HepG2 (cell line): ENCODE measurements at regions not wholly inside any gene's neighbourhood (a gene's known extent, or its start where the extent isn't known, plus 50 kb on each side); places are given as distances from the start of the nearest gene placed in this dataset.

Source experiments
- ATAC-seq: fragments of 200-7000 bp; cut with Tn5 transposase; 3 replicates; pipeline ENCODE4 v1.9.1; 2020; ENCODE audit warnings: mild to moderate bottlenecking, moderate library complexity
- BruUV-seq: library from RNA; stranded (reverse); fragments of 400-500 nt; replicated peaks from 2 replicates; lab custom pipeline; 2021; lab: Mats Ljungman, UMichigan
- CTCF ChIA-PET: fragments of 300-600 bp; formaldehyde crosslinking; extraction: SDS; loops from one replicate; lab custom pipeline; 2021; ENCODE audit warnings: low total read pairs, inconsistent platforms, low intra/inter-chr PET ratio; lab: Yijun Ruan, JAX
- POLR2A ChIA-PET: fragments of 350-600 bp; sonication (Branson Sonifier 250); formaldehyde crosslinking; loops from one replicate; lab custom pipeline; 2020; ENCODE audit warnings: antibody characterized with exemption, inconsistent platforms; lab: Yijun Ruan, JAX
- DNase-seq: peaks from one replicate; pipeline ENCODE4 v3.0.0-alpha.2; 2015; ENCODE audit warnings: low spot score
- FAIRE-seq: peaks from 3 replicates; lab custom pipeline; 2011; peaks lifted over from hg19 to GRCh38; lab: Jason Lieb, UNC
- H2AFZ ChIP-seq: one replicate; pipeline ENCODE4 v1.6.1; 2011; ENCODE audit warnings: low read length, inconsistent platforms
- H3K27ac ChIP-seq: fragments of 300-600 bp; 3 replicates; pipeline ENCODE4 v1.8.0; 2011; ENCODE audit warnings: mixed run types, mild to moderate bottlenecking, mixed read lengths, low read length, inconsistent platforms; ENCODE audit not compliant: insufficient read depth; ENCODE audit errors: extremely low read length
- H3K27me3 ChIP-seq, 2 experiments: fragments of 200-600 bp in 1 of 2; 2 replicates in 1 of 2; 3 replicates in 1 of 2; pipeline versions ENCODE4 v1.6.0 to v1.8.0; 2011; ENCODE audit warnings: low read length in 2 of 2, mild to moderate bottlenecking in 2 of 2, moderate library complexity in 2 of 2, inconsistent platforms in 1 of 2; ENCODE audit not compliant: insufficient read depth in 2 of 2, control insufficient read depth in 1 of 2
- H3K36me3 ChIP-seq, 2 experiments: fragments of 200-600 bp in 1 of 2; replicated peaks in 1 of 2; 2 replicates in 1 of 2; 3 replicates in 1 of 2; pipeline versions ENCODE4 v1.5.1 to v1.8.0; 2011; ENCODE audit warnings: low read length in 2 of 2, inconsistent platforms in 1 of 2; ENCODE audit not compliant: insufficient read depth in 2 of 2, control insufficient read depth in 1 of 2
- H3K4me1 ChIP-seq: 2 replicates; pipeline ENCODE4 v1.5.1; 2012; ENCODE audit warnings: low read length, inconsistent platforms; ENCODE audit not compliant: insufficient read depth
- H3K4me2 ChIP-seq: 2 replicates; pipeline ENCODE4 v1.6.0; 2011; ENCODE audit warnings: low read depth, low read length, inconsistent platforms
- H3K4me3 ChIP-seq, 3 experiments: fragments of 200-600 bp in 1 of 3; sonication (generic), shearing (Covaris generic) in 1 of 3; replicated peaks in 1 of 3; 2 replicates each; pipeline ENCODE4 v1.5.1; 2011 to 2016; ENCODE audit warnings: low read length in 3 of 3, inconsistent platforms in 2 of 3, low read depth in 2 of 3, mild to moderate bottlenecking in 2 of 3, control low read depth in 1 of 3, mixed read lengths in 1 of 3; ENCODE audit not compliant: insufficient read depth in 1 of 3
- H3K79me2 ChIP-seq: one replicate; pipeline ENCODE4 v1.6.1; 2011; ENCODE audit warnings: low read length, inconsistent platforms; ENCODE audit not compliant: insufficient read depth
- H3K9ac ChIP-seq: 2 replicates; pipeline ENCODE4 v1.6.0; 2011; ENCODE audit warnings: mild to moderate bottlenecking, low read depth, low read length, inconsistent platforms; ENCODE audit not compliant: insufficient read depth
- H3K9me3 ChIP-seq: 2 replicates; pipeline ENCODE4 v1.5.1; 2012; ENCODE audit warnings: mild to moderate bottlenecking, low read length
- H4K20me1 ChIP-seq: 2 replicates; pipeline ENCODE4 v1.6.0; 2011; ENCODE audit warnings: inconsistent platforms, mild to moderate bottlenecking, low read length, moderate library complexity; ENCODE audit not compliant: insufficient read depth
- ARNTL ChIP-seq: sonication (generic); formaldehyde crosslinking; IDR thresholded peaks from 2 replicates; pipeline ENCODE4 v1.4.0; 2020; ENCODE audit warnings: mild to moderate bottlenecking, missing genetic modification reagents
- ATAD3A ChIP-seq: sonication (generic); formaldehyde crosslinking; IDR thresholded peaks from 2 replicates; pipeline ENCODE4 v1.4.0; 2020; ENCODE audit warnings: missing genetic modification reagents
- ATF7 ChIP-seq, 2 experiments: fragments of 450-650 bp in 1 of 2; sonication (generic) in 1 of 2; formaldehyde crosslinking in 1 of 2; IDR thresholded peaks; 2 replicates each; pipeline versions ENCODE4 v1.4.0 to v1.6.1; 2016 to 2020; ENCODE audit warnings: antibody characterized with exemption in 1 of 2, mild to moderate bottlenecking in 1 of 2, missing genetic modification reagents in 1 of 2
- CREB1 ChIP-seq, 2 experiments: fragments of 450-650 bp in 1 of 2; IDR thresholded peaks; 2 replicates each; pipeline ENCODE4 v1.6.1; 2016 to 2017; ENCODE audit warnings: control low read depth in 1 of 2, mild to moderate bottlenecking in 1 of 2, missing compliant biosample characterization in 1 of 2, missing genetic modification characterization in 1 of 2
- HNRNPUL1 ChIP-seq: fragments of 200-400 bp; formaldehyde crosslinking; IDR thresholded peaks from 2 replicates; pipeline ENCODE4 v1.6.1; 2017; ENCODE audit warnings: low read depth, mild to moderate bottlenecking, low read length, moderate library complexity
- IKZF1 ChIP-seq: fragments of 450-650 bp; IDR thresholded peaks from 2 replicates; pipeline ENCODE4 v1.7.1; 2016
- MBNL3 ChIP-seq: fragments of 250-450 bp; sonication (Bioruptor Pico); conservative IDR thresholded peaks from 2 replicates; pipeline ENCODE4 v1.8.0; 2022; ENCODE audit warnings: mild to moderate bottlenecking, inconsistent platforms
- ZNF232 ChIP-seq: sonication (generic); formaldehyde crosslinking; IDR thresholded peaks from 2 replicates; pipeline ENCODE4 v1.4.0; 2020; ENCODE audit warnings: missing genetic modification reagents, borderline replicate concordance
- ZNF382 ChIP-seq: sonication (generic); formaldehyde crosslinking; IDR thresholded peaks from 2 replicates; pipeline ENCODE4 v1.5.0; 2020; ENCODE audit warnings: missing genetic modification reagents, mild to moderate bottlenecking, borderline replicate concordance
- ZNF749 ChIP-seq: sonication (generic); formaldehyde crosslinking; IDR thresholded peaks from 2 replicates; pipeline ENCODE4 v1.8.0; 2022; ENCODE audit warnings: mild to moderate bottlenecking, missing genetic modification reagents, moderate library complexity, borderline replicate concordance
- ZNF883 ChIP-seq: sonication (generic); formaldehyde crosslinking; IDR thresholded peaks from 2 replicates; pipeline ENCODE4 v1.5.1; 2020; ENCODE audit warnings: mild to moderate bottlenecking, missing genetic modification reagents; ENCODE audit errors: not compliant biosample characterization
- WGBS: methylation state at CpG from one replicate; pipeline ENCODE4 v1.1.6; 2017; ENCODE audit warnings: low lambda C conversion rate; 5-methylcytosine and 5-hydroxymethylcytosine counted together
- in situ Hi-C: cut with HindIII; loops from 2 replicates; pipeline ENCODE4 v1.10.0; 2017; ENCODE audit warnings: low pct_unique_long_range_greater_than_20kb; ENCODE audit not compliant: extremely low pct_ligation_motif_present
- intact Hi-C: fragments of 100-400 bp; cut with micrococcal nuclease; formaldehyde crosslinking; loops from one replicate; pipeline ENCODE4 v1.10.0; 2022; ENCODE audit not compliant: unreplicated experiment
- TF ChIP-seq, protein P1 (sequence below): sonication (generic); formaldehyde crosslinking; IDR thresholded peaks from 2 replicates; pipeline ENCODE4 v1.9.0; 2021; ENCODE audit warnings: missing genetic modification reagents, mild to moderate bottlenecking, borderline replicate concordance

DNA sequence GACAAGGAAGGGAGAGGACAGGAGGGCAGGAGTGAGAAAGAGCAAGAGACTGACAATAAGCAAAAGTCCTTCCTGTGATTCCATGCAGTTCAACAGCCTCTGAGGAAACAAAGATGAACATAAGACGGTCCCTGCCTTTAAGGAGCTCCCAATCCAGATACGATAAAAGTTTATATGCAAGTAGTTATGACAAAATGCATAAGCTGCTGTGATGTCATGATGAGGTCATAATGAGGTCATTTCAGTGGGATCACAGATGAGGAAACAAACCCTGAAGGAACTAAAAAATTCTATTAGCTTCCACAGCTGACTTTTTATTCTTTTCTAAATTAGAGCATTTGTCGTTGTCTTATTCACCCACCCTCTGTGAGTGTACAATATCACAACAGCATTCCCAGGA lies 458.5 kb upstream of the ACVR2A start:
- WGBS, result 27% methylated on average over 3 of the region's 3 CpGs
- H3K4me1 ChIP-seq, result no peaks in the 10 kb centered on the region
- TF ChIP-seq, protein P1, sequence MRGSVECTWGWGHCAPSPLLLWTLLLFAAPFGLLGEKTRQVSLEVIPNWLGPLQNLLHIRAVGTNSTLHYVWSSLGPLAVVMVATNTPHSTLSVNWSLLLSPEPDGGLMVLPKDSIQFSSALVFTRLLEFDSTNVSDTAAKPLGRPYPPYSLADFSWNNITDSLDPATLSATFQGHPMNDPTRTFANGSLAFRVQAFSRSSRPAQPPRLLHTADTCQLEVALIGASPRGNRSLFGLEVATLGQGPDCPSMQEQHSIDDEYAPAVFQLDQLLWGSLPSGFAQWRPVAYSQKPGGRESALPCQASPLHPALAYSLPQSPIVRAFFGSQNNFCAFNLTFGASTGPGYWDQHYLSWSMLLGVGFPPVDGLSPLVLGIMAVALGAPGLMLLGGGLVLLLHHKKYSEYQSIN (CRISPR knock-in tag), result no peak
- peak; percentile 88 for TF ChIP-seq CREB1 (IDR thresholded peaks at IDR 0.05)
- TF ChIP-seq CREB1 (CRISPR knock-in tag; IDR thresholded peaks at IDR 0.05), result no peak
- TF ChIP-seq ATF7 (IDR thresholded peaks at IDR 0.05), result peak; percentile 91
- no peak for TF ChIP-seq ATF7 (CRISPR knock-in tag; IDR thresholded peaks at IDR 0.05)
- TF ChIP-seq, all 625 proteins: peak for 2
- H3K27ac ChIP-seq, result no peak overlapping the region
- intact Hi-C loops, result loop anchor here (10.0 kb wide), 1 partner anchor 529 kb away; no protein-coding TSS in a partner anchor
- no peaks in the 10 kb centered on the region for H3K36me3 ChIP-seq
- ATAC-seq (no peak), DNase-seq (no peak), FAIRE-seq (no peak)
- H3K4me3 ChIP-seq, result no peak overlapping the region
- no TSS peak for BruUV-seq
- H3K9ac ChIP-seq, result no peak overlapping the region
- no peaks in the 10 kb centered on the region for H3K9me3 ChIP-seq
- H3K27me3 ChIP-seq, result no peaks in the 10 kb centered on the region
- H3K79me2 ChIP-seq, result no peaks in the 10 kb centered on the region
- H3K4me2 ChIP-seq, result no peak overlapping the region
- in situ Hi-C loops, result loop anchor here (25.0 kb wide), 1 partner anchor 526 kb away; no protein-coding TSS in a partner anchor
- no peak overlapping the region for H2AFZ ChIP-seq
- ChIA-PET POLR2A (no interaction called here), CTCF (no interaction called here)
- H4K20me1 ChIP-seq, result no peaks in the 10 kb centered on the region

DNA sequence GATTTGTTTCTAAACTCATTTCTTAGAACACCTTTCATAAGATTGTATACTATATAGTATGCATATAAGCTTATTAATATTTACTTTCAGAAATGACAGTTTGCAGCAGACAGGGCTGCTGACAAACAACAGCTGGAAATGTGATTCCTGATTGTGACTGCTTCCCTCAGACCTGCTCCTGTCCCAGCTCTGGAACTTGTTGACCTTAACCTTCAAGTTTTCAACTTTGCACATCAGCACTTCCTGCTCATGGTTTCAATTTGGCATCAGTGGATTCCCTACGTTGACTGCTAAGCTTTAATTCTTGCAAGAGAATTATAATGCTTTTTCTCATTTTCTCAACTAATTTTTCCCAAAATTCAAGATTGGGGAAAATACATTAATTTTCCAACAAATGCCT lies 459.2 kb upstream of the ACVR2A start:
- H4K20me1 ChIP-seq, result no peaks in the 10 kb centered on the region
- H2AFZ ChIP-seq, result no peak overlapping the region
- H3K4me1 ChIP-seq, result no peaks in the 10 kb centered on the region
- no peaks in the 10 kb centered on the region for H3K79me2 ChIP-seq
- in situ Hi-C loops (loop anchor here (25.0 kb wide), 1 partner anchor 527 kb away; no protein-coding TSS in a partner anchor), intact Hi-C loops (loop anchor here (10.0 kb wide), 1 partner anchor 529 kb away; no protein-coding TSS in a partner anchor)
- H3K27ac ChIP-seq, result no peak overlapping the region
- no peaks in the 10 kb centered on the region for H3K36me3 ChIP-seq
- no peaks in the 10 kb centered on the region for H3K9me3 ChIP-seq
- TF ChIP-seq ZNF382 (CRISPR knock-in tag) (no peak), ARNTL (CRISPR knock-in tag) (no peak), ATAD3A (CRISPR knock-in tag) (no peak), MBNL3 (no peak), ZNF232 (CRISPR knock-in tag) (no peak), ZNF749 (CRISPR knock-in tag) (no peak), IKZF1 (no peak), ZNF883 (CRISPR knock-in tag) (no peak), HNRNPUL1 (no peak)
- H3K27me3 ChIP-seq, result no peaks in the 10 kb centered on the region
- ChIA-PET CTCF (no interaction called here), POLR2A (no interaction called here)
- FAIRE-seq (no peak), DNase-seq (no peak), ATAC-seq (no peak)
- no peak overlapping the region for H3K4me2 ChIP-seq
- BruUV-seq, result no TSS peak
- no peak overlapping the region for H3K9ac ChIP-seq
- 0% methylated on average over 1 of the region's 1 CpG for WGBS
- H3K4me3 ChIP-seq, result no peak overlapping the region
